Sigmoid colon (tissue), 6 donors: ENCODE measurements at regions not wholly inside any gene's neighbourhood (a gene's known extent, or its start where the extent isn't known, plus 50 kb on each side); places are given as distances from the start of the nearest gene placed in this dataset.

Source experiments
- DNase-seq: peaks from one replicate; pipeline ENCODE4 v3.0.0-alpha.2; 2019
- H3K27ac ChIP-seq, 4 donors: fragments of 200-600 bp; sonication (generic); one replicate each; pipeline ENCODE4 v1.5.1; 2016 to 2019; ENCODE audit warnings: mild to moderate bottlenecking in 1 of 4
- H3K27me3 ChIP-seq, 3 donors: fragments of 200-600 bp; sonication (generic); one replicate each; pipeline ENCODE4 v1.5.1; 2019; ENCODE audit warnings: mild to moderate bottlenecking in 1 of 3
- H3K36me3 ChIP-seq, 4 donors: fragments of 200-600 bp; sonication (generic); one replicate each; pipeline ENCODE4 v1.5.1; 2016 to 2019
- H3K4me1 ChIP-seq, 4 donors: fragments of 200-600 bp; sonication (generic); one replicate each; pipeline ENCODE4 v1.5.1; 2017 to 2019
- H3K4me3 ChIP-seq, 4 donors: fragments of 200-600 bp; sonication (generic); one replicate each; pipeline ENCODE4 v1.5.1; 2017 to 2019; ENCODE audit warnings: mild to moderate bottlenecking in 2 of 4, moderate library complexity in 1 of 4
- H3K9me3 ChIP-seq, 4 donors: fragments of 200-600 bp in 3 of 4; sonication (generic) in 3 of 4; one replicate each; pipeline versions ENCODE4 v1.5.1 to v1.6.1; 2013 to 2019
- CTCF ChIP-seq, 4 experiments: fragments of 450-650 bp in 3 of 4; fragments of 200-600 bp in 1 of 4; IDR thresholded peaks; one replicate each; pipeline ENCODE4 v1.5.1; 2016 to 2019; ENCODE audit warnings: antibody characterized with exemption in 4 of 4, mild to moderate bottlenecking in 3 of 4, moderate library complexity in 2 of 4
- EP300 ChIP-seq, 4 donors: sonication (generic); formaldehyde crosslinking; IDR thresholded peaks; one replicate each; pipeline ENCODE4 v1.6.1; 2017; ENCODE audit warnings: antibody characterized with exemption in 4 of 4
- POLR2A ChIP-seq, 2 donors: fragments of 450-650 bp; IDR thresholded peaks; one replicate each; pipeline ENCODE4 v1.6.1; 2016; ENCODE audit warnings: antibody characterized with exemption in 2 of 2, mild to moderate bottlenecking in 2 of 2, moderate library complexity in 2 of 2
- POLR2AphosphoS5 ChIP-seq, 4 donors: sonication (generic); formaldehyde crosslinking; IDR thresholded peaks; one replicate each; pipeline ENCODE4 v1.6.1; 2017; ENCODE audit warnings: antibody characterized with exemption in 4 of 4
- WGBS, 2 donors: extraction: QIAGEN DNeasy Blood & Tissue Kit; methylation state at CpG; one replicate each; pipeline ENCODE4 v1.1.7; 2013; 5-methylcytosine and 5-hydroxymethylcytosine counted together
- intact Hi-C: fragments of 100-400 bp; cut with DNase I; formaldehyde crosslinking; loops from one replicate; pipeline ENCODE4 v1.15.1; 2023
- donor health status: healthy with polysubstance abuse.
- donor health status: healthy.

GRCh38 chr20:56060486-56060885 lies 55.2 kb upstream of the CBLN4 start:
- Histone ChIP-seq H3K27ac (no peak overlapping the region), H3K36me3 (no peaks in the 10 kb centered on the region), H3K4me3 (no peak overlapping the region), H3K27me3 (no peaks in the 10 kb centered on the region), H3K9me3 (no peaks in the 10 kb centered on the region), H3K4me1 (no peaks in the 10 kb centered on the region)
- intact Hi-C loops, result no loop called here
- no peak for TF ChIP-seq POLR2AphosphoS5 (IDR thresholded peaks at IDR 0.05)
- TF ChIP-seq POLR2A (IDR thresholded peaks at IDR 0.05), result no peak
- TF ChIP-seq CTCF (IDR thresholded peaks at IDR 0.05), result no peak
- TF ChIP-seq EP300 (IDR thresholded peaks at IDR 0.05), result no peak
- WGBS, 2 donors, result 69 to 74% methylated on average over 2 of the region's 2 CpGs
- no peak for DNase-seq

GRCh38 chr20:56069016-56069415 lies 63.7 kb upstream of the CBLN4 start:
- intact Hi-C loops, result no loop called here
- Histone ChIP-seq H3K4me3 (no peak overlapping the region), H3K36me3 (no peaks in the 10 kb centered on the region), H3K27ac (no peak overlapping the region), H3K4me1 (no peaks in the 10 kb centered on the region), H3K9me3 (no peaks in the 10 kb centered on the region), H3K27me3 (no peaks in the 10 kb centered on the region)
- no peak for DNase-seq
- TF ChIP-seq CTCF (IDR thresholded peaks at IDR 0.05) (no peak), EP300 (IDR thresholded peaks at IDR 0.05) (no peak), POLR2A (IDR thresholded peaks at IDR 0.05) (no peak), POLR2AphosphoS5 (IDR thresholded peaks at IDR 0.05) (no peak)
- 75 to 91% methylated on average over 1 of the region's 1 CpG for WGBS, 2 donors

- no peak overlapping the region for H3K4me3 ChIP-seq
- H3K9me3 ChIP-seq, result no peaks in the 10 kb centered on the region
- intact Hi-C loops, result no loop called here
- no peak overlapping the region for H3K27ac ChIP-seq
- no peaks in the 10 kb centered on the region for H3K4me1 ChIP-seq
- no peaks in the 10 kb centered on the region for H3K27me3 ChIP-seq
- 53 to 82% methylated on average over 1 of the region's 1 CpG for WGBS, 2 donors
- TF ChIP-seq POLR2A (IDR thresholded peaks at IDR 0.05) (no peak), CTCF (IDR thresholded peaks at IDR 0.05) (no peak), POLR2AphosphoS5 (IDR thresholded peaks at IDR 0.05) (no peak), EP300 (IDR thresholded peaks at IDR 0.05) (no peak)
- DNase-seq, result no peak
- H3K36me3 ChIP-seq, result no peaks in the 10 kb centered on the region
Observed at GRCh38 chr20:56072165-56072564, 66.8 kb upstream of the CBLN4 start.

- intact Hi-C loops, result no loop called here
- Histone ChIP-seq H3K4me3 (no peak overlapping the region), H3K27ac (no peak overlapping the region)
Observed at GRCh38 chr20:56088375-56088774, 83.1 kb upstream of the CBLN4 start.

More at GRCh38 chr20:56088375-56088774, 83.1 kb upstream of the CBLN4 start:
- Histone ChIP-seq H3K27me3 (no peaks in the 10 kb centered on the region), H3K9me3 (no peaks in the 10 kb centered on the region), H3K36me3 (no peaks in the 10 kb centered on the region), H3K4me1 (no peaks in the 10 kb centered on the region)
- DNase-seq, result no peak
- TF ChIP-seq POLR2A (IDR thresholded peaks at IDR 0.05) (no peak), EP300 (IDR thresholded peaks at IDR 0.05) (no peak), CTCF (IDR thresholded peaks at IDR 0.05) (no peak), POLR2AphosphoS5 (IDR thresholded peaks at IDR 0.05) (no peak)
- 61 to 65% methylated on average over 4 of the region's 4 CpGs for WGBS, 2 donors
